SU-DHL-6 (cell line): ENCODE measurements at regions not wholly inside any gene's neighbourhood (a gene's known extent, or its start where the extent isn't known, plus 50 kb on each side); places are given as distances from the start of the nearest gene placed in this dataset.

Experiments used
- H2AFZ ChIP-seq: fragments of 200-600 bp; sonication (generic); 2 replicates; pipeline ENCODE4 v1.6.1; 2014; ENCODE audit warnings: low read depth, mild to moderate bottlenecking, moderate library complexity, mixed read lengths, antibody characterized with exemption, low read length; ENCODE audit not compliant: severe bottlenecking
- H3F3A ChIP-seq: fragments of 200-600 bp; shearing (Covaris generic); 2 replicates; pipeline ENCODE4 v1.6.0; 2016; ENCODE audit warnings: antibody characterized with exemption, mild to moderate bottlenecking; ENCODE audit not compliant: insufficient read depth
- H3K27ac ChIP-seq: fragments of 200-600 bp; sonication (generic); 2 replicates; pipeline ENCODE4 v1.5.1; 2016; ENCODE audit warnings: low read depth, mild to moderate bottlenecking, low read length, moderate library complexity, mixed read lengths
- H3K27me3 ChIP-seq: fragments of 200-600 bp; sonication (generic), shearing (Covaris generic); 2 replicates; pipeline ENCODE4 v1.6.0; 2014; ENCODE audit warnings: mild to moderate bottlenecking, low read length
- H3K36me3 ChIP-seq: fragments of 200-600 bp; sonication (generic); 2 replicates; pipeline ENCODE4 v1.6.1; 2014; ENCODE audit warnings: mild to moderate bottlenecking, low read length, mixed read lengths
- H3K4me2 ChIP-seq: fragments of 300-600, 200-600 bp; shearing (Covaris generic), sonication (generic); 2 replicates; pipeline ENCODE4 v1.6.0; 2014; ENCODE audit warnings: low read length, low read depth, mild to moderate bottlenecking; ENCODE audit not compliant: poor library complexity, severe bottlenecking
- H3K4me3 ChIP-seq: fragments of 200-600 bp; sonication (generic); 2 replicates; pipeline ENCODE4 v1.5.1; 2014; ENCODE audit warnings: antibody characterized with exemption, low read length, mild to moderate bottlenecking, mixed read lengths; ENCODE audit not compliant: insufficient read depth, poor library complexity, severe bottlenecking
- H3K79me2 ChIP-seq: fragments of 200-600 bp; sonication (generic); 2 replicates; pipeline ENCODE4 v1.6.1; 2014; ENCODE audit warnings: mild to moderate bottlenecking, low read length, moderate library complexity; ENCODE audit not compliant: insufficient read depth
- H3K9ac ChIP-seq: fragments of 200-600 bp; sonication (generic); 2 replicates; pipeline ENCODE4 v1.7.0; 2014; ENCODE audit warnings: mild to moderate bottlenecking, low read length
- H3K9me2 ChIP-seq: fragments of 200-600 bp; sonication (generic); replicated peaks from 2 replicates; pipeline ENCODE4 v1.6.1; 2014; ENCODE audit warnings: low read length; ENCODE audit not compliant: insufficient read depth
- H3K9me3 ChIP-seq: fragments of 200-600 bp; sonication (generic); 2 replicates; pipeline ENCODE4 v1.6.1; 2014; ENCODE audit warnings: low read length, mixed read lengths; ENCODE audit not compliant: insufficient read depth
- H4K20me1 ChIP-seq: fragments of 200-600 bp; sonication (generic); 2 replicates; pipeline ENCODE4 v1.6.1; 2014; ENCODE audit warnings: low read depth, mild to moderate bottlenecking, antibody characterized with exemption, low read length, moderate library complexity, mixed read lengths
- CTCF ChIP-seq: fragments of 200-600 bp; sonication (generic); IDR thresholded peaks from one replicate; pipeline ENCODE4 v1.5.1; 2017; ENCODE audit warnings: antibody characterized with exemption, mild to moderate bottlenecking, low read length, moderate library complexity; ENCODE audit not compliant: insufficient read depth, poor library complexity, severe bottlenecking
- EZH2phosphoT487 ChIP-seq: fragments of 200-600 bp; sonication (generic), shearing (Covaris generic); conservative IDR thresholded peaks from 2 replicates; pipeline ENCODE4 v1.6.1; 2018; ENCODE audit warnings: mild to moderate bottlenecking, antibody characterized with exemption, low read length, moderate library complexity, mixed read lengths

- TF ChIP-seq EZH2phosphoT487 (no peak), CTCF (no peak)
- Histone ChIP-seq H3K27ac (no peak overlapping the region), H3K79me2 (no peaks in the 10 kb centered on the region), H3K4me3 (no peak overlapping the region), H3K9me3 (no peaks in the 10 kb centered on the region), H3K36me3 (no peaks in the 10 kb centered on the region), H3F3A (no peaks in the 10 kb centered on the region), H3K4me2 (no peak overlapping the region), H3K27me3 (no peaks in the 10 kb centered on the region), H3K9me2 (no peaks in the 10 kb centered on the region), H2AFZ (no peak overlapping the region), H4K20me1 (no peaks in the 10 kb centered on the region), H3K9ac (no peak overlapping the region)
Observed at GRCh38 chr12:17344649-17345048, 738.7 kb upstream of the LMO3 start.

- H2AFZ ChIP-seq, result no peak overlapping the region
- H3K27me3 ChIP-seq, result no peaks in the 10 kb centered on the region
- no peak overlapping the region for H3K4me3 ChIP-seq
- no peaks in the 10 kb centered on the region for H3K36me3 ChIP-seq
- TF ChIP-seq EZH2phosphoT487, result no peak
- TF ChIP-seq CTCF, result no peak
- H3K4me2 ChIP-seq, result no peak overlapping the region
- no peaks in the 10 kb centered on the region for H3K9me3 ChIP-seq
- no peaks in the 10 kb centered on the region for H4K20me1 ChIP-seq
- H3K9ac ChIP-seq, result no peak overlapping the region
- H3K9me2 ChIP-seq, result no peaks in the 10 kb centered on the region
- no peak overlapping the region for H3K27ac ChIP-seq
- H3K79me2 ChIP-seq, result no peaks in the 10 kb centered on the region
- H3F3A ChIP-seq, result no peaks in the 10 kb centered on the region
Observed at GRCh38 chr12:17342381-17342961, 736.5 kb upstream of the LMO3 start.

GRCh38 chr12:17335487-17335886, 729.5 kb upstream of the LMO3 start:
- H3K4me3 ChIP-seq, result no peak overlapping the region
- no peak overlapping the region for H3K9ac ChIP-seq
- no peaks in the 10 kb centered on the region for H4K20me1 ChIP-seq
- no peaks in the 10 kb centered on the region for H3F3A ChIP-seq
- no peak overlapping the region for H2AFZ ChIP-seq
- H3K79me2 ChIP-seq, result no peaks in the 10 kb centered on the region
- H3K27me3 ChIP-seq, result no peaks in the 10 kb centered on the region
- H3K27ac ChIP-seq, result no peak overlapping the region
- no peaks in the 10 kb centered on the region for H3K36me3 ChIP-seq
- H3K4me2 ChIP-seq, result no peak overlapping the region
- TF ChIP-seq CTCF (no peak), EZH2phosphoT487 (no peak)
- no peaks in the 10 kb centered on the region for H3K9me2 ChIP-seq
- H3K9me3 ChIP-seq, result no peaks in the 10 kb centered on the region
